ENCODE measurements at regions not wholly inside any gene's neighbourhood (a gene's known extent, or its start where the extent isn't known, plus 50 kb on each side); places are given as distances from the start of the nearest gene placed in this dataset.

DNA sequence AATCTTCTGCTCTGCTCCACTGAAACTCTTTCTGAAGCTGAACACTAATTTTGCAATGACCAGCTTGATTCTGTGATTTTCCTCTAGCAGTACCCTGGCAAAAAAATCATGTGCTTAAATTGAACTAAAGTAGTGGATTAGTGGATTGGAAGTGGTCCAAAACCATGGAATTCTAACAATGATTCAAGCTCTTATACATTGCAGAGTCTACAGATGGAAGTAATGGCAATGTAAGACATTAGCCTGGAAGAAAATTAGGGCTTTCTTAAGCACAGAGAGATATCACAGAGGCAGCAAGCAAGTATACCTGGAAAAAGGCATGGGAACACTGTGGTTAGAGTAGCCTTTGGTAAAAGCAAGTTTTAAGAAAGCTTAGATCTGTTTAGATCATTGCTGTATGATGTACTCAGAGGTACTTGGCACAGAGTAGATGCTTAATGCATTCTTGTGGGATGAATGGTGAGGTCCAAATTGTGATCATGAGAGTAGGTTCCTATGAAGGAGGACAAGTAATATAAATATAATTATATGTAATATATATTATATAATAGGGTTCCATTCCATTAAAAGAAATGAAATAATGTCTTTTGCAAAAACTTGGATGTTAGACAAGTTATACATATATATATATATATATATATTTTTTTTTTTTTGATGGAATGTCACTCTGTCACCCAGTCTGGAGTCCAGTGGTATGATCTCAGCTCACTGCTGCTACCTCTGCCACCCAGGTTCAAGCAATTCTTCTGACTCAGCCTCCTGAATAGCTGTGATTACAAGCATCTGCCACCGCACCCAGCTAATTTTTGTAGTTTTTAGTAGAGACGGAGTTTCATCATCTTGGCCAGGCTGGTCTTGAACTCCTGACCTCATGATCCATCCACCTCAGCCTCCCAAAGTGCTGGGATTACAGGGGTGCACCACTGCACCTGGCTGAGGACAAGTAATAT lies 172.2 kb upstream of the SCN7A start:
- Histone ChIP-seq H3K27ac (no peak overlapping the region), H3K36me3 (replicated peaks in 1 of 2; ENCODE audit: insufficient read depth in 1 of 2, low read depth in 2 of 2) (no peaks in the 10 kb centered on the region), H3K9me3 (no peaks in the 10 kb centered on the region), H3K4me3 (no peak overlapping the region), H3K4me1 (no peaks in the 10 kb centered on the region), H3K27me3 (no peaks in the 10 kb centered on the region)
- ATAC-seq (no peak), DNase-seq (no peak)
- no peak for TF ChIP-seq CTCF (IDR thresholded peaks at IDR 0.05)
- 60 to 89% methylated on average over 2 of the region's 2 CpGs for WGBS, 2 donors
- intact Hi-C loops (cut with DNase I) = no loop called here

DNA sequence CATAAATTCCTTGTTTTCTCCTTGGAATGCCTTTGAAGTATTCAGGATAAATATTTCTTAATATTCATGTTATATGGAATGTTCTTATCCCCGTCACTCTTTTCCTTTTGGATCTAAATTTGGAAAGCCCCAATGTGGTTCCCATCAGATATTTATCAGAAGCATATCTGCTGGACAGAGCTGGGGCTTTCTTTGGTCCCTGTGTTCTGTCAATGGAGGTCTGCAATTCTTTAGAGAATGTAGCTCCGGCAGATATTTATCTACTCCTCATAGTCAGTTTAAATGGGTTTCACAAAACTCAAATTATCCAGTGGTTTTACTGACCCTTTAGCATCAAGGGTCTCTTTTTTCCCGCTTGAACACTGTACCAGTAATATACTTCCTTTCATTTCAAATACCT lies 167.8 kb upstream of the SCN7A start:
- no peak for DNase-seq
- Histone ChIP-seq H3K36me3 (replicated peaks in 1 of 2; ENCODE audit: insufficient read depth in 1 of 2, low read depth in 2 of 2) (no peaks in the 10 kb centered on the region), H3K9me3 (no peaks in the 10 kb centered on the region), H3K27me3 (no peaks in the 10 kb centered on the region), H3K4me3 (no peak overlapping the region), H3K27ac (no peak overlapping the region), H3K4me1 (no peaks in the 10 kb centered on the region)
- intact Hi-C loops (cut with DNase I) = no loop called here
- no peak for ATAC-seq
- WGBS, 2 donors = 67 to 75% methylated on average over 3 of the region's 3 CpGs
- no peak for TF ChIP-seq CTCF (IDR thresholded peaks at IDR 0.05)
- TF ChIP-seq POLR2A (IDR thresholded peaks at IDR 0.05) = no peak

GRCh38 chr2:166661391-166661790 lies 167.3 kb upstream of the SCN7A start:
- Histone ChIP-seq H3K4me3 (no peak overlapping the region), H3K36me3 (replicated peaks in 1 of 2; ENCODE audit: insufficient read depth in 1 of 2, low read depth in 2 of 2) (no peaks in the 10 kb centered on the region), H3K27ac (no peak overlapping the region), H3K9me3 (no peaks in the 10 kb centered on the region), H3K27me3 (no peaks in the 10 kb centered on the region), H3K4me1 (no peaks in the 10 kb centered on the region)
- intact Hi-C loops (cut with DNase I) = no loop called here
- no peak for TF ChIP-seq POLR2A (IDR thresholded peaks at IDR 0.05)
- no peak for TF ChIP-seq CTCF (IDR thresholded peaks at IDR 0.05)
- DNase-seq = no peak
- no peak for ATAC-seq
- 48 to 50% methylated on average over 2 of the region's 2 CpGs for WGBS, 2 donors

GRCh38 chr2:166658901-166659300 lies 164.9 kb upstream of the SCN7A start:
- H3K4me3 ChIP-seq = no peak overlapping the region
- intact Hi-C loops (cut with DNase I) = no loop called here
- 87 to 97% methylated on average over 1 of the region's 1 CpG for WGBS, 2 donors
- no peak for DNase-seq
- TF ChIP-seq CTCF (IDR thresholded peaks at IDR 0.05) = no peak
- H3K36me3 ChIP-seq (replicated peaks in 1 of 2; ENCODE audit: insufficient read depth in 1 of 2, low read depth in 2 of 2) = no peaks in the 10 kb centered on the region
- ATAC-seq = no peak
- H3K27me3 ChIP-seq = no peaks in the 10 kb centered on the region
- H3K4me1 ChIP-seq = no peaks in the 10 kb centered on the region
- H3K9me3 ChIP-seq = no peaks in the 10 kb centered on the region
- no peak overlapping the region for H3K27ac ChIP-seq

All from body of pancreas (tissue), 4 donors.